CD4-positive, alpha-beta T cell (primary cell): ENCODE measurements at regions not wholly inside any gene's neighbourhood (a gene's known extent, or its start where the extent isn't known, plus 50 kb on each side); places are given as distances from the start of the nearest gene placed in this dataset.
"Not testable (repeated sequence)": the region's sequence is repeated elsewhere in the genome, so short reads cannot be mapped to it uniquely, and the experiment has no call there.

Experiments used
- ATAC-seq: fragments of 200-7000 bp; cut with Tn5 transposase; one replicate; pipeline ENCODE4 v1.10.0; 2022; ENCODE audit warnings: mild to moderate bottlenecking; ENCODE audit not compliant: poor library complexity
- CTCF ChIA-PET: fragments of 350-600 bp; sonication (Branson Sonifier 250); formaldehyde crosslinking; loops from one replicate; lab custom pipeline; 2021; ENCODE audit warnings: antibody characterized with exemption, inconsistent platforms; lab: Charles Lee
- POLR2A ChIA-PET: fragments of 350-600 bp; sonication (Branson Sonifier 250); formaldehyde crosslinking; loops from one replicate; lab custom pipeline; 2021; ENCODE audit warnings: antibody characterized with exemption, inconsistent platforms; lab: Charles Lee
- DNase-seq, 14 experiments: peaks; one replicate each; pipeline ENCODE4 v3.0.0-alpha.2; 2013 to 2020; ENCODE audit warnings: mixed read lengths in 2 of 14
- H3K27ac ChIP-seq, 2 donors: one replicate each; pipeline versions ENCODE4 v1.5.1 to v1.7.0; 2013; ENCODE audit warnings: low read length in 2 of 2, low read depth in 1 of 2, mild to moderate bottlenecking in 1 of 2
- H3K27me3 ChIP-seq, 2 experiments: 1 replicate in 1 of 2; 2 replicates in 1 of 2; pipeline versions ENCODE4 v1.6.1 to v1.7.0; 2013; ENCODE audit warnings: low read length in 2 of 2, control low read depth in 1 of 2, mild to moderate bottlenecking in 1 of 2, moderate library complexity in 1 of 2; ENCODE audit not compliant: insufficient read depth in 2 of 2, control insufficient read depth in 1 of 2
- H3K36me3 ChIP-seq: one replicate; pipeline ENCODE4 v1.6.1; 2013; ENCODE audit warnings: low read length, control low read depth; ENCODE audit not compliant: insufficient read depth
- H3K4me1 ChIP-seq: one replicate; pipeline ENCODE4 v1.6.1; 2013; ENCODE audit warnings: low read length, control low read depth; ENCODE audit not compliant: insufficient read depth
- H3K4me3 ChIP-seq: one replicate; pipeline ENCODE4 v1.5.1; 2013; ENCODE audit warnings: mild to moderate bottlenecking, low read length, moderate library complexity
- H3K9me3 ChIP-seq, 2 experiments: 1 replicate in 1 of 2; 2 replicates in 1 of 2; pipeline versions ENCODE4 v1.6.1 to v1.7.0; 2013; ENCODE audit warnings: low read length in 2 of 2, mild to moderate bottlenecking in 2 of 2, control low read depth in 1 of 2, moderate library complexity in 1 of 2; ENCODE audit not compliant: control insufficient read depth in 1 of 2, insufficient read depth in 1 of 2
- H3K27ac Mint-ChIP-seq: one replicate; pipeline ENCODE4 v1.8.0; 2020; ENCODE audit warnings: mixed read lengths
- H3K27me3 Mint-ChIP-seq: one replicate; pipeline ENCODE4 v1.8.0; 2021; ENCODE audit warnings: mixed read lengths
- H3K36me3 Mint-ChIP-seq: one replicate; pipeline ENCODE4 v1.8.0; 2021; ENCODE audit warnings: low read depth, mixed read lengths
- H3K4me1 Mint-ChIP-seq: one replicate; pipeline ENCODE4 v1.8.0; 2021; ENCODE audit warnings: low read depth, mixed read lengths
- H3K4me3 Mint-ChIP-seq: one replicate; pipeline ENCODE4 v1.8.0; 2020; ENCODE audit warnings: mild to moderate bottlenecking, mixed read lengths
- H3K9me3 Mint-ChIP-seq: one replicate; pipeline ENCODE4 v1.8.0; 2020; ENCODE audit warnings: mixed read lengths
- intact Hi-C, 2 experiments: fragments of 100-400 bp; cut with DNase I in 1 of 2; cut with micrococcal nuclease in 1 of 2; formaldehyde crosslinking; loops; one replicate each; pipeline versions ENCODE4 v1.15.1 to v1.9.0; 2023 to 2025; cut with DNase I, micrococcal nuclease
- TF ChIP-seq, protein P1 (sequence below): fragments of 200-600 bp; IDR thresholded peaks from one replicate; pipeline ENCODE4 v1.8.0; 2022; ENCODE audit warnings: antibody characterized with exemption, mild to moderate bottlenecking

DNA sequence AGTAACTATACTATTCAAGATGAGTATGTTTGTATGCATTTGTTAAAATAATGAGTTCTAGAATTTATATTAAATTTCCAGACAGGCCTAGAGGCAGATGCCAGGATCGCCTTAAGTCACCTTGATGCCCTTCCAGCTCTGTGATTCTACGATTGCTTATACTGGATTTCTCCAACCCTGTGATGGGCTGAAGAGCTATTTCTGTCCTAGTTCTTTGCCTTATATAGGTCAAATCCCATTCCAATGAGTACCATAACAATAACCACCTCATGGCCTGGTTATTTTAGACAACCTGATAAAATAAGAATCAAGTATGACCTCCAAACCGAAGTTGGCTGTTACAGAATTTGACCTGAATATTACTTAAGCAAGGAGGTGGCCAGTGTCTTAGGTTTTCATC, 79.8 kb upstream of the BLID start:
- no peaks in the 10 kb centered on the region for H3K27me3 ChIP-seq
- H3K27ac ChIP-seq = no peak overlapping the region
- Mint-ChIP-seq H3K4me3 (no peak overlapping the region), H3K4me1 (no peaks in the 10 kb centered on the region), H3K36me3 (no peaks in the 10 kb centered on the region), H3K9me3 (no peaks in the 10 kb centered on the region), H3K27me3 (peaks cover 16% of the 10 kb centered on the region), H3K27ac (no peak overlapping the region)
- H3K4me3 ChIP-seq = no peak overlapping the region
- POLR2A ChIA-PET = no interaction called here
- intact Hi-C loops = no loop called here
- DNase-seq = no peak
- no peak for ATAC-seq
- CTCF ChIA-PET = no interaction called here
- TF ChIP-seq, protein P1, sequence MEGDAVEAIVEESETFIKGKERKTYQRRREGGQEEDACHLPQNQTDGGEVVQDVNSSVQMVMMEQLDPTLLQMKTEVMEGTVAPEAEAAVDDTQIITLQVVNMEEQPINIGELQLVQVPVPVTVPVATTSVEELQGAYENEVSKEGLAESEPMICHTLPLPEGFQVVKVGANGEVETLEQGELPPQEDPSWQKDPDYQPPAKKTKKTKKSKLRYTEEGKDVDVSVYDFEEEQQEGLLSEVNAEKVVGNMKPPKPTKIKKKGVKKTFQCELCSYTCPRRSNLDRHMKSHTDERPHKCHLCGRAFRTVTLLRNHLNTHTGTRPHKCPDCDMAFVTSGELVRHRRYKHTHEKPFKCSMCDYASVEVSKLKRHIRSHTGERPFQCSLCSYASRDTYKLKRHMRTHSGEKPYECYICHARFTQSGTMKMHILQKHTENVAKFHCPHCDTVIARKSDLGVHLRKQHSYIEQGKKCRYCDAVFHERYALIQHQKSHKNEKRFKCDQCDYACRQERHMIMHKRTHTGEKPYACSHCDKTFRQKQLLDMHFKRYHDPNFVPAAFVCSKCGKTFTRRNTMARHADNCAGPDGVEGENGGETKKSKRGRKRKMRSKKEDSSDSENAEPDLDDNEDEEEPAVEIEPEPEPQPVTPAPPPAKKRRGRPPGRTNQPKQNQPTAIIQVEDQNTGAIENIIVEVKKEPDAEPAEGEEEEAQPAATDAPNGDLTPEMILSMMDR = no peak
- H3K36me3 ChIP-seq = no peaks in the 10 kb centered on the region
- no peaks in the 10 kb centered on the region for H3K4me1 ChIP-seq
- H3K9me3 ChIP-seq = no peaks in the 10 kb centered on the region

DNA sequence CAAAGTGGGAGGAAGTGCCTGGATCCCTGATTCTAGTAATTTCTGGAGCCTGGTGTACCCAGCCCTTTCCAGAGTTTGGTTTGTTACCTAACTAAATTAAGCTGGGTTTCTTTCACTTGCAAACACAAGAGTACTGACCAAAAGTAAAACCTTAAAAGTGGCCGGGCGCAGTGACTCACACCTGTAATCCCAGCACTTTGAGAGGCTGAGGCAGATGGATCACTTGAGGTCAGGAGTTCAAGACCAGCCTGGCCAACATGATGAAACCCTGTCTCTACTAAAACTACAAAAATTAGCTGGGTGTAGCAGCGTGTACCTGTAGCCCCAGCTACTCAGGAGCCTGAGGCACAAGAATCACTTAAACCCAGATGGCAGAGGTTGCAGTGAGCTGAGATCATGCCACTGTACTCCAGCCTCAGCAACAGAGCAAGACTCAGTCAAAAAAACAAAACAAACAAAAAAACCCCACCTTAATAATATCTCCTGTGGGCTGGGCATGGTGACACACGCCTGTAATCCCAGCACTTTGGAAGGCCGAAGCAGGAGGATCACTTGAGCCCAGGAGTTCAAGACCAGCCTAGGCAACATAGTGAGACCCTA, 78.0 kb upstream of the BLID start:
- H3K27ac ChIP-seq, H3K4me3 Mint-ChIP-seq, H3K36me3 Mint-ChIP-seq, H3K4me1 ChIP-seq, intact Hi-C loops, H3K4me1 Mint-ChIP-seq, H3K4me3 ChIP-seq, CTCF ChIA-PET, ATAC-seq, DNase-seq, H3K27ac Mint-ChIP-seq, POLR2A ChIA-PET, H3K9me3 ChIP-seq, H3K27me3 ChIP-seq, H3K36me3 ChIP-seq, H3K9me3 Mint-ChIP-seq: not testable (repeated sequence)
- peaks cover 28% of the 10 kb centered on the region for H3K27me3 Mint-ChIP-seq

DNA sequence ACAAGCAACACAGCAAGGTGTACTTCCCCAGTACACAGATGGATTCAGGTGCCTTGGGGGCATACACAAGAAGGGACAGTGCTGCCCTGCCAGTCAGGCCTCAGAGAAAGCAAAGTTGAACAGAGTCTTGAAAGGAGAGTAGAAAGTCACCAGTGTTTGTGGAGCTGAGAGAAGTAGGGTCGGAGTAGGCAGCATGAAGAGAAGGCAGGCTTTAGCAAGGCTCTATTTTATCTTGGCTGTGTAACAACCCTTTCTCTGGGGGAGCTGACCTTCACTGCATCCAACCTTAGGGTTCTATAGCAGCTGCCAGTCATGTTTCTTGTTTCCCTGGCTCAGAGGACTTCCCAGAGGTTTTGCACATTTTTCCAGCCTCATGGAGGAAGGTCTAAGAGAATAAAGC, 77.4 kb upstream of the BLID start:
- H3K4me3 ChIP-seq = no peak overlapping the region
- no peaks in the 10 kb centered on the region for H3K4me1 ChIP-seq
- peaks cover 26% of the 10 kb centered on the region for H3K27me3 Mint-ChIP-seq
- ChIA-PET CTCF (no interaction called here), POLR2A (no interaction called here)
- H3K4me3 Mint-ChIP-seq = no peak overlapping the region
- H3K27ac ChIP-seq = no peak overlapping the region
- TF ChIP-seq, protein P1 = no peak
- H3K36me3 ChIP-seq = no peaks in the 10 kb centered on the region
- no peaks in the 10 kb centered on the region for H3K4me1 Mint-ChIP-seq
- ATAC-seq (no peak), DNase-seq (no peak)
- H3K27me3 ChIP-seq = no peaks in the 10 kb centered on the region
- no peaks in the 10 kb centered on the region for H3K9me3 ChIP-seq
- intact Hi-C loops = no loop called here
- no peak overlapping the region for H3K27ac Mint-ChIP-seq
- H3K36me3 Mint-ChIP-seq = no peaks in the 10 kb centered on the region
- no peaks in the 10 kb centered on the region for H3K9me3 Mint-ChIP-seq

GRCh38 chr11:122192634-122193255, 76.7 kb upstream of the BLID start:
- Mint-ChIP-seq H3K36me3 (no peaks in the 10 kb centered on the region), H3K27ac (no peak overlapping the region), H3K9me3 (no peaks in the 10 kb centered on the region), H3K4me3 (no peak overlapping the region), H3K4me1 (no peaks in the 10 kb centered on the region), H3K27me3 (peaks cover 25% of the 10 kb centered on the region)
- TF ChIP-seq, protein P1 = no peak
- Histone ChIP-seq H3K4me1 (no peaks in the 10 kb centered on the region), H3K27ac (no peak overlapping the region), H3K36me3 (no peaks in the 10 kb centered on the region), H3K9me3 (no peaks in the 10 kb centered on the region), H3K4me3 (no peak overlapping the region), H3K27me3 (no peaks in the 10 kb centered on the region)
- no peak for ATAC-seq
- POLR2A ChIA-PET = no interaction called here
- intact Hi-C loops = no loop called here
- no peak for DNase-seq
- CTCF ChIA-PET = no interaction called here
